Fibroblast of skin of scalp (primary cell): ENCODE measurements at regions not wholly inside any gene's neighbourhood (a gene's known extent, or its start where the extent isn't known, plus 50 kb on each side); places are given as distances from the start of the nearest gene placed in this dataset.
A peak's percentile ranks its signal among the peaks of the same experiment; 100 is the strongest.

Source experiments
- DNase-seq: peaks from one replicate; pipeline ENCODE4 v3.0.0-alpha.2; 2013

- no peak for DNase-seq
Observed at GRCh38 chr6:41404182-41404845, 68.9 kb downstream of the NCR2 start.

- DNase-seq: no peak
Observed at GRCh38 chr6:41405941-41406727, 70.7 kb downstream of the NCR2 start.

GRCh38 chr6:41406728-41407489 lies 71.5 kb downstream of the NCR2 start:
- DNase-seq: no peak

- no peak for DNase-seq
Observed at GRCh38 chr6:41408576-41408975, 73.2 kb downstream of the NCR2 start.

GRCh38 chr6:41408982-41409381 lies 73.6 kb downstream of the NCR2 start:
- no peak for DNase-seq

GRCh38 chr6:41409489-41409888 lies 74.1 kb downstream of the NCR2 start:
- no peak for DNase-seq

GRCh38 chr6:41411961-41412360 lies 76.6 kb downstream of the NCR2 start:
- DNase-seq: no peak

- no peak for DNase-seq
Observed at GRCh38 chr6:41413250-41413649, 77.8 kb downstream of the NCR2 start.

- DNase-seq: no peak
Observed at GRCh38 chr6:41416501-41416837, 81.1 kb downstream of the NCR2 start.

GRCh38 chr6:41418741-41419140 lies 83.3 kb downstream of the NCR2 start:
- no peak for DNase-seq

GRCh38 chr6:41419385-41419784 lies 84.0 kb downstream of the NCR2 start:
- DNase-seq: no peak

- DNase-seq: no peak
Observed at GRCh38 chr6:41420186-41420585, 84.8 kb downstream of the NCR2 start.

- DNase-seq: no peak
Observed at GRCh38 chr6:41422161-41422560, 86.8 kb downstream of the NCR2 start.

- DNase-seq: no peak
Observed at GRCh38 chr6:41423002-41423401, 87.6 kb downstream of the NCR2 start.

GRCh38 chr6:41424370-41425058 lies 89.1 kb downstream of the NCR2 start:
- DNase-seq: peak; percentile 83

- no peak for DNase-seq
Observed at GRCh38 chr6:41425511-41425910, 90.1 kb downstream of the NCR2 start.

- DNase-seq: no peak
Observed at GRCh38 chr6:41426438-41426851, 91.0 kb downstream of the NCR2 start.

- DNase-seq: no peak
Observed at GRCh38 chr6:41426888-41427641, 91.7 kb downstream of the NCR2 start.

- no peak for DNase-seq
Observed at GRCh38 chr6:41427642-41428335, 92.4 kb downstream of the NCR2 start.

- DNase-seq: no peak
Observed at GRCh38 chr6:41428336-41428995, 93.1 kb downstream of the NCR2 start.

GRCh38 chr6:41428996-41429421 lies 93.6 kb downstream of the NCR2 start:
- peak; percentile 66 for DNase-seq
